HUES48 (cell line): ENCODE measurements at regions not wholly inside any gene's neighbourhood (a gene's known extent, or its start where the extent isn't known, plus 50 kb on each side); places are given as distances from the start of the nearest gene placed in this dataset.
"Not testable (repeated sequence)": the region's sequence is repeated elsewhere in the genome, so short reads cannot be mapped to it uniquely, and the experiment has no call there.

Experiments
- H3K27ac ChIP-seq: one replicate; pipeline ENCODE4 v1.7.0; 2013; ENCODE audit warnings: low read depth, low read length, inconsistent platforms
- H3K27me3 ChIP-seq: 2 replicates; pipeline ENCODE4 v1.6.1; 2013; ENCODE audit warnings: mild to moderate bottlenecking, low read length; ENCODE audit not compliant: control insufficient read depth, insufficient read depth
- H3K36me3 ChIP-seq: 2 replicates; pipeline ENCODE4 v1.6.1; 2013; ENCODE audit warnings: low read length; ENCODE audit not compliant: control insufficient read depth, insufficient read depth
- H3K4me1 ChIP-seq: 2 replicates; pipeline ENCODE4 v1.6.1; 2013; ENCODE audit warnings: mild to moderate bottlenecking, low read length; ENCODE audit not compliant: control insufficient read depth, insufficient read depth
- H3K4me3 ChIP-seq: 2 replicates; pipeline ENCODE4 v1.5.1; 2013; ENCODE audit warnings: mild to moderate bottlenecking, low read depth, low read length
- H3K9ac ChIP-seq: 2 replicates; pipeline ENCODE4 v1.6.1; 2013; ENCODE audit warnings: mild to moderate bottlenecking, low read depth, low read length, moderate library complexity
- H3K9me3 ChIP-seq: 2 replicates; pipeline ENCODE4 v1.6.1; 2013; ENCODE audit warnings: low read length; ENCODE audit not compliant: control insufficient read depth, insufficient read depth

DNA sequence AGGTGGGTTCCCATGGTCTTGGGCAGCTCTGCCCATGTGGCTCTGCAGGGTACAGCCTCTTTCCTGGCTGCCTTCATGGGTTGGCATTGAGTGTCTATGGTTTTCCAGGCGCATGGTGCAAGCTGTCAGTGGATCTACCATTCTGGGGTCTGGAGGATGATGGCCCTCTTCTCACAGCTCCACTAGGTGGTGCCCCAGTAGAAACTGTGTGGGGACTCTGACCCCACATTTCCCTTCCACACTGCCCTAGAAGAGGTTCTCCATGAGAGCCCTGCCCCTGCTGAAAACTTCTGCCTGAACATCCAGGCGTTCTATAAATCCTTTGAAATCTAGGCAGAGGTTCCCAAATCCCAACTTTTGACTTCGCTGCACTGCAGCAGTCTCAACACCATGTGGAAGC is 174.0 kb upstream of the CTNND2 start:
- H3K4me3 ChIP-seq, H3K9me3 ChIP-seq, H3K36me3 ChIP-seq, H3K4me1 ChIP-seq, H3K27ac ChIP-seq, H3K9ac ChIP-seq, H3K27me3 ChIP-seq: not testable (repeated sequence)

DNA sequence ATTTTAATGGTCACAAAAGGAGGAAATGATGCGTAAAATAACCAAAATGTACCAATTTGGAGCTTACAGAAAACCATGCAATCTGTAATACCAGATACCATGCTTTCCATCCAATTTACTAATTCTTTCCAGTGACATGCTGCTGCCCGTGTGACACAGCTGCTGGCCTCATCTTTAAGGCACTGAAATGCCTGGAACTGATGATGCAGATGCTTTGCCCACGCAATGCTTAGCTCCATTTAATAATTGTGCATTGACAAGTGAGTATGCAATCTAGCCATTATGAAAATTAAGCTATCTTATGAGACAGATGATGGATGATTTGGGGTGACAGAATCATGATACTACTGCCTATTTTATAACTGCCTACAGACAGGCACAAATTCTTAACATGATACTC is 169.2 kb upstream of the CTNND2 start:
- H3K9ac ChIP-seq = no peak overlapping the region
- H3K4me1 ChIP-seq = peaks cover 10% of the 10 kb centered on the region; the same call in 1 of the 2 replicates

DNA sequence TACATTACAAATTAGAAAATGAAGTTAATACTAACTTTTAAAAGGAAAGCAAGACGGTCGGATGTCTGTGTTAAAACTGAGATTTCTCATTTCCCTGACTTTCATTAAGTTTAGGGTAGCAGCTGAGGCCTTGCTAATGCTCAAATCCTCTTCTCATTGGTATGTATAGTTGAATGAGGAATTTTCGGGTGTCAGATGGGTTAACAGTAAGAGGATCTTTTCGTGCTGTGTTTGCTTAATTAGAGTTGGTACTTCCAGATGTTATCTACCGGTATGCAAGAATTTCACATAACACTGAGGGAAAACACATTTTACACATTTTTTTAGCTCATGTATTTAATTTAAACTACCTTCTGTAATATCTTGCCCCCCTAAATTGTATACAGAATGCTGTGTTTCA is 168.2 kb upstream of the CTNND2 start:
- Histone ChIP-seq H3K9me3 (no peaks in the 10 kb centered on the region), H3K9ac (no peak overlapping the region), H3K27me3 (no peaks in the 10 kb centered on the region), H3K4me3 (no peak overlapping the region), H3K36me3 (no peaks in the 10 kb centered on the region), H3K4me1 (peaks cover 10% of the 10 kb centered on the region; the same call in 1 of the 2 replicates), H3K27ac (no peak overlapping the region)

More for the DNA sequence above, 169.2 kb upstream of the CTNND2 start:
- no peak overlapping the region for H3K27ac ChIP-seq
- H3K9me3 ChIP-seq = no peaks in the 10 kb centered on the region
- H3K27me3 ChIP-seq = no peaks in the 10 kb centered on the region
- H3K4me3 ChIP-seq = no peak overlapping the region
- H3K36me3 ChIP-seq = no peaks in the 10 kb centered on the region

DNA sequence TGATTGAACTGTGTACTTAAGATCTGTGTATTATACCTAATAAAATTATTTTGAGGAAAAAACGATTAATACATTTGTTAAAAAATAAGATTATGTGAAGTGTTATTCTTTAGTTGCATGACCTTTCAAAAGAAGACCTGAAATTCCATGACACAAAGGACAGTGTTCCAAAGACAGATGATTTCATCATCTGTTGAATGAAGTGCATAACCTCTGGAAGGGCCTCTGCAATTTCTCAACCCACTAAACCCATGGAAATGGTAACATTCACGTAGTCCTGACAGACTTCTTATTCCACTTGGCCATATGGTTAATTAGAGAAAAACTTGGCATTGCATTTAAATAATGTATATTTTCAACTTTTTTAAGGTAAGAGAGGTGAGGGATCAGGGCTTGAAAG is 167.2 kb upstream of the CTNND2 start:
- Histone ChIP-seq H3K27me3 (no peaks in the 10 kb centered on the region), H3K36me3 (no peaks in the 10 kb centered on the region), H3K4me3 (no peak overlapping the region), H3K9ac (no peak overlapping the region), H3K27ac (no peak overlapping the region), H3K9me3 (no peaks in the 10 kb centered on the region), H3K4me1 (peaks cover 10% of the 10 kb centered on the region; the same call in 1 of the 2 replicates)

DNA sequence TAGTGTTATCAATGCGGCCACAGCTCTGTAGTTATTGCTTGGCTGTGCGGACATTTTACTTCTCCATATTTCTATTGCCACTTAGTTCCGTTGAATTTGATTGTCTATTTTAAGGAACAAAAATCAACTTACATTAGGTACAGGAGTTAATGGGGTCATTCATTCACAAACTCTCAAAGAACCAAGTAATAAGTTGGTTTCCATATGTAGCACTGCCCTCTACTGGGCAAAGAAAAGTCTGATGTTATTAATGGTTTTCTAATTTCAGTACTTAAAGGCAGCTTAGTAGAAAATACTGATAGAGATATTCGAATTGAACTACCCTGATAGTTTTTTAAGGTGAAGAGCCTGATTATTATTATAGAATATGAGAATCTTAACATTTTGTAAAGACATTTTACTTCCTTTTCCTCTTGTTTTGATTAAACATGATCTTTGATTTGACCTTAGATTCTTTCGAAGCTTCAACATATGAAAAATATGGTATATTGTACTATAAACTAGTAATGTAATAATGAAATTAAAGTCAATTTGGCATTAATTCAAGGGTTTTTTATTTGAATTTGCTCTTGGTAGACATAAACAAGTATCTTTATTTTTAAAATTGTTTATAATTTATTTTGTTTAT is 119.5 kb upstream of the CTNND2 start:
- Histone ChIP-seq H3K27ac (no peak overlapping the region), H3K9ac (no peak overlapping the region), H3K4me3 (no peak overlapping the region), H3K4me1 (no peaks in the 10 kb centered on the region), H3K9me3 (peaks cover 17% of the 10 kb centered on the region), H3K27me3 (no peaks in the 10 kb centered on the region), H3K36me3 (no peaks in the 10 kb centered on the region)

DNA sequence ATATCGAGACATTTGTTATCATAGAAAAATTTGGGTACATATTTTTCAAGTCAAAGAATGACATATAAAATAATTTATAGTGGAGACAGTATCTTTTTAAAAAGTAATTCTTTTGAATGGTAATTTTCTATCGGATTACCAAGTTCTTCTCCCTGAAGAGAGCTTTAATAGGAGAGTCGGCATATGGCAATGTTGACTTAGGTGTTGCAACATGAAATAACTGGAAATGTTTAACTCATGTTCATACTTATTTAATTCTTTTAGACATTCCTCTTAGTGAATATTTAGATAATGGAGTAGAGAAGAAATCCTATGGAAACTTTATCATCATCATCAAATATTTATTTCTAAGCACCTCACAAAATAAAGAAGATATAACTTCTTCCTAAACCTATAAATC is 118.2 kb upstream of the CTNND2 start:
- Histone ChIP-seq H3K4me1 (no peaks in the 10 kb centered on the region), H3K27me3 (no peaks in the 10 kb centered on the region), H3K27ac (no peak overlapping the region), H3K4me3 (no peak overlapping the region), H3K36me3 (no peaks in the 10 kb centered on the region), H3K9me3 (peaks cover 11% of the 10 kb centered on the region), H3K9ac (no peak overlapping the region)

DNA sequence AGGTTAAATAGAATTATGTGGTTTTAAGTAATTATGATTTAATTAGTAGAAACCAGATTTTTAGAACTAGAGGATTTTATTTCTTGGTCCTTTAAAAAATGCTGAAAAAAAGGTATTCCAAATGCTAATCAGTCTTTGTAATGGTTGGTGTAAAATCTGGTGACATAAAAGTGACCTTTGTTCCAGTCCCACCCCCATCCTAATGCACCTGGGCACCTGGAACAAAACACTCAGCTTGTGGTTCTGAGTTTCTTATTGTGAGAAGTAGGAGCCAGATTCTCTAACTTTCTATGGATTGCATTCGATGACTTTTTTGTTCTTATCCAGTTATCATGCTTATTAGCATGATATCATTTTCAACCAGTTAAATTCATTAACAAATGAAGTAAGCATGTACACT is 115.1 kb upstream of the CTNND2 start:
- Histone ChIP-seq H3K27me3 (no peaks in the 10 kb centered on the region), H3K9me3 (no peaks in the 10 kb centered on the region), H3K27ac (no peak overlapping the region), H3K9ac (no peak overlapping the region), H3K4me1 (peaks cover 6% of the 10 kb centered on the region), H3K36me3 (no peaks in the 10 kb centered on the region), H3K4me3 (no peak overlapping the region)

DNA sequence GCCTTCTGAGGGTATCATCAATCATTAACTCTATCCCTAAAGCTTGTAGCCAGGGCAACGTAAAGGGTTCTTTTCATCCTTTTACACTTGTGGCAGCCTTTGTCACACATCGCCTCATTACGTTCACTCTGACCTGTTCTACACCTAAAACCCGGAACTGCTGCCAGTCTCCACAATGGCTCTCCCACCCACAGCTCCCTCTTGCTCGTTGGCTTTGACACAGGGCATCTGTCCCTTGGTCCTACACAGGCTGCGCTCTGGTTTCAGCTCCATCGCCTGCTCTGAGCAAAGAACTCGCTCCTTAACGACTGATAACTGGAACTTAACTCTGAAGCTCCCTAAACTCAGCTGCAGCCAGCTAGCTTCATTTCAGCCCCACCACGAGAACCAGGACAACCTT is 112.8 kb upstream of the CTNND2 start:
- no peak overlapping the region for H3K9ac ChIP-seq
- H3K36me3 ChIP-seq = no peaks in the 10 kb centered on the region
- H3K27ac ChIP-seq = no peak overlapping the region
- no peak overlapping the region for H3K4me3 ChIP-seq
- no peaks in the 10 kb centered on the region for H3K9me3 ChIP-seq
- H3K4me1 ChIP-seq = peaks cover 6% of the 10 kb centered on the region
- H3K27me3 ChIP-seq = no peaks in the 10 kb centered on the region

DNA sequence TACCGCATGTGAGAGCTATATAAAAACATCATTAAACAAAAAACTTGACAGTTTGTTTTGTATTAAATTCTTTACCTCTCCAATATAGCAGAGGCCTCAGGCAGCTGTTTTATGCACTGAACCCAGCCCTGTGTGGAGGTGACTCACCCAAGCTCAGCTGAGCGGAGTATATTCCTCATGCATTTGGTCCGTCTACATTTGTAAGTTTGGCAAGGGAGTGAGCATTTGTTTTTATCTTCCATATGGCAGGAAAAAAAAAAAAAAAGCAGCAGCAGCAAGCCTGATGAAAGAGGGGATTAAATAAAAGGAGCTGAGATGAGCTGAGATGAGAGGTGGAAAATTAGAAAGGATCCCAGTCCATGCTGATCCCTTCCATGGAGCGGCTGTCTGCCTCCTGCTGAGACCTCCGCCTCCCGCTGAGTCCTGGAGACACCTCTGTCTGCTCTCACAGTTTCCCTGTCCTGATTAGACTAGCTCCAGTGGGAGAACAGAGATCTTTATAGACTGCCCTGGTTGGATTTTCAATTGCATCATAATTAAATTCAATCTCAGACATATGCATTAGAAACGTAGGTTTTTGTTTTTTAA is 112.0 kb upstream of the CTNND2 start:
- Histone ChIP-seq H3K27me3 (no peaks in the 10 kb centered on the region), H3K9ac (no peak overlapping the region), H3K27ac (peak overlapping the region; percentile 14), H3K9me3 (no peaks in the 10 kb centered on the region), H3K4me1 (peaks cover 6% of the 10 kb centered on the region), H3K4me3 (no peak overlapping the region), H3K36me3 (no peaks in the 10 kb centered on the region)

DNA sequence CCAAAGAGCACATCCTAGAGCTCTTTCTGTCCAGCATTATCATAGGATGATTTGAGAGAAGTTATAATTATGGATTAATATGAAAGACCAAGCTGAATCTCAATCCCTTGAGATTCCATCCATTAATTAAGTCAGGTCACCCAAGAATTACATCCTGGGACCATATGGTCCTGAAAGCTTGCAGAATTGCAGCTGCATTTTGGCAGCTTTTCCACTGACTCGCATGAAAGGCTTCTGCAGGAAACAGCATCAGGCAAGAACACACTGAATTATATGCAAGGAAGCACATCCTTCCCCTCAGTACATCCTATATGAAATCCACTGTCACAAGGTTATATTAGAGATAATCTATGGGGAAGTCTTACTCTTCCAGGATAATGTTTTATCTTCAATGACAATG is 109.1 kb upstream of the CTNND2 start:
- H3K9me3 ChIP-seq = peaks cover 6% of the 10 kb centered on the region; the same call in 1 of the 2 replicates
- no peaks in the 10 kb centered on the region for H3K27me3 ChIP-seq
- H3K27ac ChIP-seq = no peak overlapping the region
- H3K4me3 ChIP-seq = no peak overlapping the region
- H3K9ac ChIP-seq = no peak overlapping the region
- no peaks in the 10 kb centered on the region for H3K36me3 ChIP-seq
- peaks cover 6% of the 10 kb centered on the region for H3K4me1 ChIP-seq

DNA sequence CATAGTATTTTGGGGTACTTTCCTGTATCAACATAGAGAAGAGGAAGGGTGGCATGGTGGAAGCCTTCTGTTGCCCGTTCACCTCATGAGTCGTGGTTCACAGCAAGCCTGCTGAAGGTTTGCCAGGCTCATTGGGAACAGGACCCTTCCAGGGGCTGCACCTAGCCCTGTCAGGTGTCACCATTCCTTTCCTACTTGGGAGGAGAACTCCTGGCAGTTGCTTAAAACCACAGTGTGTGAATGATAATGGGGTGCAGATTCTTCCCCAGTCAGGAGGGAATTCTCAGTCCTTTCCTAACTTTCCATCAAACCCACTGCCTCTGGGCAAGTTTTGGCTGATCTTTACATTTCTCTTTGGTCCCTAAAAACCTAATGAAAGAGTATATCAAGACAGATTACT is 99.4 kb upstream of the CTNND2 start:
- Histone ChIP-seq H3K27ac (no peak overlapping the region), H3K9me3 (peaks cover 3% of the 10 kb centered on the region; the same call in 1 of the 2 replicates), H3K27me3 (no peaks in the 10 kb centered on the region), H3K36me3 (no peaks in the 10 kb centered on the region), H3K9ac (no peak overlapping the region), H3K4me3 (no peak overlapping the region), H3K4me1 (peaks cover 12% of the 10 kb centered on the region)
